Naive thymus-derived CD4-positive, alpha-beta T cell (primary cell): ENCODE measurements at regions not wholly inside any gene's neighbourhood (a gene's known extent, or its start where the extent isn't known, plus 50 kb on each side); places are given as distances from the start of the nearest gene placed in this dataset.

Experiments used
- ATAC-seq: fragments of 150-1000 bp; cut with Tn5 transposase; 2 replicates; pipeline ENCODE4 v1.10.0; 2021; ENCODE audit warnings: mild to moderate bottlenecking, moderate library complexity
- CTCF ChIA-PET: fragments of 350-600 bp; sonication (Branson Sonifier 250); formaldehyde crosslinking; loops from one replicate; lab custom pipeline; 2021; ENCODE audit warnings: antibody characterized with exemption; lab: Charles Lee
- POLR2A ChIA-PET: fragments of 350-600 bp; sonication (Branson Sonifier 250); formaldehyde crosslinking; loops from one replicate; lab custom pipeline; 2021; ENCODE audit warnings: antibody characterized with exemption, inconsistent platforms; lab: Charles Lee
- DNase-seq, 9 donors: peaks; one replicate each; pipeline versions ENCODE4 v3.0.0 to v3.0.0-alpha.2; 2020 to 2022; ENCODE audit warnings: mixed read lengths in 1 of 9
- H3K27ac ChIP-seq: one replicate; pipeline ENCODE4 v1.7.0; 2013; ENCODE audit warnings: mild to moderate bottlenecking, low read depth, low read length, moderate library complexity
- H3K27me3 ChIP-seq, 2 donors: one replicate each; pipeline ENCODE4 v1.7.0; 2013; ENCODE audit warnings: low read length in 2 of 2, mild to moderate bottlenecking in 2 of 2, moderate library complexity in 2 of 2; ENCODE audit not compliant: control insufficient read depth in 2 of 2, insufficient read depth in 2 of 2
- H3K36me3 ChIP-seq, 3 experiments: 1 replicate in 2 of 3; 2 replicates in 1 of 3; pipeline ENCODE4 v1.7.0; 2013; ENCODE audit warnings: low read length in 3 of 3, mild to moderate bottlenecking in 3 of 3, moderate library complexity in 1 of 3; ENCODE audit not compliant: insufficient read depth in 3 of 3, control insufficient read depth in 2 of 3
- H3K4me1 ChIP-seq, 2 donors: one replicate each; pipeline ENCODE4 v1.7.0; 2013; ENCODE audit warnings: low read length in 2 of 2, mild to moderate bottlenecking in 2 of 2, moderate library complexity in 1 of 2; ENCODE audit not compliant: control insufficient read depth in 2 of 2, insufficient read depth in 2 of 2
- H3K4me3 ChIP-seq: 2 replicates; pipeline ENCODE4 v1.7.0; 2013; ENCODE audit warnings: mild to moderate bottlenecking, low read length
- H3K9me3 ChIP-seq, 3 experiments: 1 replicate in 2 of 3; 2 replicates in 1 of 3; pipeline ENCODE4 v1.7.0; 2013; ENCODE audit warnings: low read length in 3 of 3; ENCODE audit not compliant: control insufficient read depth in 2 of 3
- H3K27ac Mint-ChIP-seq, 9 donors: one replicate each; pipeline ENCODE4 v1.8.0; 2020 to 2022; ENCODE audit warnings: mixed read lengths in 9 of 9, mild to moderate bottlenecking in 8 of 9, moderate library complexity in 5 of 9, inconsistent platforms in 2 of 9
- H3K27me3 Mint-ChIP-seq, 5 donors: one replicate each; pipeline ENCODE4 v1.8.0; 2021 to 2022; ENCODE audit warnings: mixed read lengths in 5 of 5, mild to moderate bottlenecking in 1 of 5
- H3K36me3 Mint-ChIP-seq, 5 donors: one replicate each; pipeline ENCODE4 v1.8.0; 2020 to 2022; ENCODE audit warnings: mixed read lengths in 5 of 5, mild to moderate bottlenecking in 3 of 5, inconsistent platforms in 1 of 5
- H3K4me1 Mint-ChIP-seq, 7 donors: one replicate each; pipeline ENCODE4 v1.8.0; 2020 to 2022; ENCODE audit warnings: mixed read lengths in 7 of 7, mild to moderate bottlenecking in 3 of 7, inconsistent platforms in 1 of 7
- H3K4me3 Mint-ChIP-seq, 10 donors: one replicate each; pipeline ENCODE4 v1.8.0; 2020 to 2022; ENCODE audit warnings: mild to moderate bottlenecking in 10 of 10, mixed read lengths in 10 of 10, moderate library complexity in 6 of 10, inconsistent platforms in 2 of 10
- H3K9me3 Mint-ChIP-seq, 11 donors: one replicate each; pipeline ENCODE4 v1.8.0; 2020 to 2022; ENCODE audit warnings: mixed read lengths in 11 of 11, mild to moderate bottlenecking in 4 of 11, inconsistent platforms in 1 of 11, moderate library complexity in 1 of 11
- intact Hi-C, 2 donors: fragments of 100-400 bp; cut with micrococcal nuclease; formaldehyde crosslinking; loops; one replicate each; pipeline ENCODE4 v1.15.1; 2023

DNA sequence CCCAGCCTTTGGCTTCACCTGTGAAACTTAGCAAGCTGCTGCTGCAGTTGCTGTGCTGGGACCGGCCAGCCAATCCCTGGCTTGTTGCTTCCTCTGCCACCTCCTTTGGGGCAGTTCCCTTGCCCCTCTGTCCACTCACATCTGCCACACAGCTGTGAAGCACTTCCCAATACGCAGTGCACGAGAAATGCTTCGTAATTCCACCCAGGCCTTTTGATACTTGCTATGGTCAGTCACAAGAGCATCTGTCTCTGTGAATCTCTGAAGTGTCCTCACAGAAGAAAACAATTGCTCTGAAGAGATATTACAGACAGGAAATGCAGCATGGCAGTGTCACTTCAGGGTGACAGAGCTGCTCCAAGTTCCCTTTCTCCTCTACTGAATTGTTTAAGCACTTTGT, 208.5 kb downstream of the PTEN start:
- H3K27ac ChIP-seq = no peak overlapping the region
- H3K9me3 ChIP-seq = no peaks in the 10 kb centered on the region
- ATAC-seq (peak; percentile 45), DNase-seq (no peak)
- peaks cover 0 to 7% (median 0%) of the 10 kb centered on the region in 5 donors for H3K36me3 Mint-ChIP-seq
- peaks cover 0 to 26% (median 0%) of the 10 kb centered on the region in 5 donors for H3K27me3 Mint-ChIP-seq
- POLR2A ChIA-PET = no interaction called here
- no peaks in the 10 kb centered on the region for H3K36me3 ChIP-seq
- no peaks in the 10 kb centered on the region for H3K27me3 ChIP-seq
- H3K4me1 Mint-ChIP-seq = peaks cover 6 to 68% (median 50%) of the 10 kb centered on the region in 7 donors
- CTCF ChIA-PET = no interaction called here
- peak overlapping the region in 7 of 9 donors; percentile 26 to 91 (median 49) for H3K27ac Mint-ChIP-seq
- intact Hi-C loops = no loop called here
- no peak overlapping the region for H3K4me3 ChIP-seq
- peak overlapping the region in 1 of 10 donors; percentile 22 for H3K4me3 Mint-ChIP-seq
- peaks cover 0 to 4% (median 0%) of the 10 kb centered on the region in 11 donors for H3K9me3 Mint-ChIP-seq
- peaks cover 6 to 29% of the 10 kb centered on the region in 2 donors for H3K4me1 ChIP-seq

DNA sequence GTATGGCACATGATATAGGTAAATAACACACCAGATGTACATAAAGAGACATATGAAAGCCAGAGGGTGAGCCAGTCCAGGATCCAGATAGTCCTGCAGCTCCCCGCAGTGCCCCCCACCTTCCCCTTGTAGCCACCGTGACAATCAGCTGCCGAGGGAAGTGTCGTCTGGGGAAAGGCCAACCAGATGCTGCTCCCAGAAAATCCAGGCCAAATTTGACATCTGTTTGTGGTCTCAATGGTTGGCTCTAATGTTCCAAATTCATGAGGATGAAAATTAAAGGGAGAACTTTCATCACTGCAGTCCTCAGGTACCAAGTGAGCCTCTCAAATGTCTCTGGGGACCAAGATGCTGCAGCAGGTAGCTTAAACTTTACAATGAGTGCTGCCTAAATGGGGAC, 210.3 kb downstream of the PTEN start:
- Histone ChIP-seq H3K9me3 (no peaks in the 10 kb centered on the region), H3K36me3 (no peaks in the 10 kb centered on the region), H3K27ac (no peak overlapping the region), H3K4me3 (no peak overlapping the region), H3K27me3 (no peaks in the 10 kb centered on the region), H3K4me1 (peaks cover 0 to 11% of the 10 kb centered on the region in 2 donors)
- Mint-ChIP-seq H3K4me1 (peaks cover 6 to 50% (median 32%) of the 10 kb centered on the region in 7 donors), H3K4me3 (no peak overlapping the region), H3K27ac (peak overlapping the region in 1 of 9 donors; percentile 18), H3K27me3 (peaks cover 0 to 35% (median 0%) of the 10 kb centered on the region in 5 donors), H3K36me3 (no peaks in the 10 kb centered on the region), H3K9me3 (peaks cover 0 to 5% (median 0%) of the 10 kb centered on the region in 11 donors)
- DNase-seq = no peak
- no peak for ATAC-seq
- intact Hi-C loops = no loop called here
- POLR2A ChIA-PET = interaction anchor here (1.1 kb wide), 1 partner anchor 129 kb away, joined by 3 read pairs; no protein-coding TSS in a partner anchor
- CTCF ChIA-PET = no interaction called here

DNA sequence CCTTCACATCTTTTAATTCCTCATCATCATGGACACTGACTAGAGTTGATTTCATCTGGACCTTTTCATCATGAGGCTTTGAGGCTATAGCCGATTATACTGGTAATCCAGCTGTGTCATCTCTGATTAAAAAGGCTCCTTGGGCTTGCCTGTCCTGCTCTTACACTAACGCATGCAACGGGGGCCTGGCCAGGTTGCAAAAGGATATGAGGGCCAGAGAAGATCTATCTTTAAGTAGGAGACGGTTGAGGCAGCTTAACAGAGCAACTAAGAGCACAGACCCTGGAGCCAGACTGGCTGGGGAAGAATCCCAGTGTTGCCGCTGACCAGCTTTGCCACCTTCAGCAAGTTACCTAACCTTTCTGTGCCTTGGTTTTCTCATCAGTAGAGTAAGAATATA, 211.5 kb downstream of the PTEN start:
- no peaks in the 10 kb centered on the region for H3K4me1 ChIP-seq
- Mint-ChIP-seq H3K36me3 (no peaks in the 10 kb centered on the region), H3K27ac (no peak overlapping the region), H3K27me3 (peaks cover 0 to 43% (median 0%) of the 10 kb centered on the region in 5 donors), H3K4me3 (no peak overlapping the region), H3K4me1 (peaks cover 6 to 37% (median 23%) of the 10 kb centered on the region in 7 donors), H3K9me3 (peaks cover 0 to 5% (median 0%) of the 10 kb centered on the region in 11 donors)
- ChIA-PET CTCF (no interaction called here), POLR2A (no interaction called here)
- H3K4me3 ChIP-seq = no peak overlapping the region
- no peak overlapping the region for H3K27ac ChIP-seq
- no peak for DNase-seq
- no peaks in the 10 kb centered on the region for H3K9me3 ChIP-seq
- no peak for ATAC-seq
- H3K27me3 ChIP-seq = no peaks in the 10 kb centered on the region
- intact Hi-C loops = no loop called here
- H3K36me3 ChIP-seq = no peaks in the 10 kb centered on the region

DNA sequence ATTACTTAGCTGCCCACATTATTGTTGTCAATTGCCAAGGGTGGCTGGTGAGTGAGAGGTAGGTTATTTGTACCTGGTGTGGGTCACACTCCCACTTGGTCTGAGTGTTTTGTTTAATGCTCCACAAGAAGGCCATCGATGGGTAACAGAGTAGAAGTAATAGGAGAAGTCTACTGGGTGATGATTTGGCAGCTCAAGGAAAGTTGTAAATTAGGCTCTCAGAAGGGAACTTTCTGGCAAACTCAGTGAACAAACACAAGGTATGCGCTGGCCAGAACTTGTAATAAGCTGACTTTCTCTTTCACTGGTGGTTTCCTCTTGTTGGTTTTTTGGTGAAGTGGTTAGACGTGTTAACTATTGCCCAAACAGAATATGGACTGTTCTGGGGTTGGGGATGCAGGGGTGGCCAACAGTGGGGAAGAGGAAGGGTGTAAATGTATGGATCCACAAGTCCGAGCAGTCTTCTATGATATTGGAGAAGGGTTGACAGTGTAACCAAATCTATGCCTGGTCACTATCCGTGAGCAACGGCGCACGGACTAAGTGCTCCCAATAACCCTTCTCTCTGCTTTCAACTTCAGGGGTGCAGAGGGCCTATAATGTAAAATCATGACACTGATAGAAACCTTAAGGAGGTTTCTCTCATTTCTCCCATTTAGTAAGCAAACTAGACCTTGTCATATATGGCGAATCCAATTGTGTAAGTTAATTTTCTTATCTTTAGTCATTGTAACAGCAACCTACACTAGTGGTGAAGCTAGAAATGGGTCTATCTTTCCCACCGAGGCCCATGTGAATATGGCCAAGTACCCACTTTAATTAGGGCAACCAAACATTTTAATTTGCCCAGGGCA, 212.8 kb downstream of the PTEN start:
- Histone ChIP-seq H3K27ac (no peak overlapping the region), H3K36me3 (no peaks in the 10 kb centered on the region), H3K4me3 (no peak overlapping the region), H3K4me1 (no peaks in the 10 kb centered on the region), H3K27me3 (no peaks in the 10 kb centered on the region), H3K9me3 (no peaks in the 10 kb centered on the region)
- H3K36me3 Mint-ChIP-seq = no peaks in the 10 kb centered on the region
- H3K4me1 Mint-ChIP-seq = peaks cover 6 to 27% (median 12%) of the 10 kb centered on the region in 7 donors
- CTCF ChIA-PET = interaction anchor here (1.5 kb wide), 1 partner anchor 15 kb away, joined by 4 read pairs; no protein-coding TSS in a partner anchor
- H3K27ac Mint-ChIP-seq = peak overlapping the region in 2 of 9 donors; percentile 24 to 41
- intact Hi-C loops = no loop called here
- peaks cover 0 to 46% (median 0%) of the 10 kb centered on the region in 5 donors for H3K27me3 Mint-ChIP-seq
- ATAC-seq (no peak), DNase-seq (no peak)
- peaks cover 0 to 5% (median 0%) of the 10 kb centered on the region in 11 donors for H3K9me3 Mint-ChIP-seq
- H3K4me3 Mint-ChIP-seq = peak overlapping the region in 1 of 10 donors; percentile 3
- POLR2A ChIA-PET = interaction anchor here (0.7 kb wide), 1 partner anchor 15 kb away, joined by 3 read pairs; no protein-coding TSS in a partner anchor

DNA sequence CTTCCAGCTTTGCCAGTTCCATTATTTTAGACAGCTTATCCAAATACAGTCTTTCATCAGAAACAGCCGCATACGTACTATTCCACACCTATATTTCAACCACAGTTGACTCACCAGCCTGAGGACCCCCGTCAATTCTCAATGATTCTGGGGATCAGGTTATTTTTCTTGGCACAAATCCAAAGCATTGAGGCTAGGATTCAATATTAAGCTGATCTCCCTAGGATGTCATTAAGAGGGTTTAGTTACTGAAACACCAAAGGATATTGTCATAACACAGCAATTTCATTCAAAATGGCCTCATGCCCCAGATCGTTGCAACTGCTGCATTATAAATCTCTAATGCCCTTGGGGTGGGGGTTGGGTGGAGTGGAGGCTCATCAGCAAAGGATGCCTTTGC, 214.6 kb downstream of the PTEN start:
- intact Hi-C loops = no loop called here
- CTCF ChIA-PET = interaction anchor here (0.6 to 0.7 kb wide), 2 partner anchors 111 to 163 kb away, joined by 3 read pairs; no protein-coding TSS in a partner anchor

DNA sequence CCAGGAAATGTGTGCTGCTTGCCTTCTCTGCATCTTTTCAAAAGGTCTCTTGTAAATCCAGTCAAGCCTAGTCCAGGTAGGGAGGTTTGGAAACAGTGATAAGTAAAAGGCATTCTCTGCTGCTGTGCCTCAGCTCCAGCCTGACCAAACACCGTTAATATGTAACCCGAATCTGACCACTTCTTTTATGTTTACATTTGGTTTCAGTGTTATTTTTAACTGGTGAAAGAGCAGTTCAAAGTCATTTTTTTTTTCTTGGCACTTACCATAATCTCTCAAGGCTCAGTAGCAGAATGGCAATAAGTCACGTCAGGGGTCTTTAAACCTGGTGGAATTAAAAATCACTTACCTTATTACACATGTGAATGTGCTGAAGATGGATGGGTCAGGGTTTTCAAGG, 216.8 kb downstream of the PTEN start:
- no peak overlapping the region for H3K4me3 Mint-ChIP-seq
- CTCF ChIA-PET = no interaction called here
- no peak for ATAC-seq

More for the DNA sequence above, 214.6 kb downstream of the PTEN start:
- Mint-ChIP-seq H3K9me3 (peaks cover 0 to 5% (median 0%) of the 10 kb centered on the region in 11 donors), H3K36me3 (no peaks in the 10 kb centered on the region), H3K4me3 (no peak overlapping the region), H3K4me1 (peaks cover 0 to 23% (median 8%) of the 10 kb centered on the region in 7 donors), H3K27ac (no peak overlapping the region), H3K27me3 (peaks cover 0 to 51% (median 0%) of the 10 kb centered on the region in 5 donors)
- ATAC-seq (no peak), DNase-seq (no peak)
- Histone ChIP-seq H3K9me3 (no peaks in the 10 kb centered on the region), H3K36me3 (no peaks in the 10 kb centered on the region), H3K27me3 (no peaks in the 10 kb centered on the region), H3K27ac (no peak overlapping the region), H3K4me3 (no peak overlapping the region), H3K4me1 (no peaks in the 10 kb centered on the region)
- POLR2A ChIA-PET = interaction anchor here (0.6 to 1.1 kb wide), 3 partner anchors 46 to 1136 kb away, joined by 3 to 4 read pairs (median 3); partner anchors contain the start of genes KLLN and PTEN

More for the DNA sequence above, 216.8 kb downstream of the PTEN start:
- intact Hi-C loops = loop anchor here in 1 of 2 donors (2.0 kb wide), 1 partner anchor 13 kb away; no protein-coding TSS in a partner anchor
- Histone ChIP-seq H3K27me3 (no peaks in the 10 kb centered on the region), H3K36me3 (no peaks in the 10 kb centered on the region), H3K4me3 (no peak overlapping the region), H3K27ac (no peak overlapping the region), H3K4me1 (no peaks in the 10 kb centered on the region), H3K9me3 (no peaks in the 10 kb centered on the region)
- peaks cover 0 to 5% (median 0%) of the 10 kb centered on the region in 11 donors for H3K9me3 Mint-ChIP-seq
- POLR2A ChIA-PET = no interaction called here
- H3K4me1 Mint-ChIP-seq = peaks cover 0 to 18% (median 7%) of the 10 kb centered on the region in 7 donors
- H3K27me3 Mint-ChIP-seq = peaks cover 0 to 47% (median 0%) of the 10 kb centered on the region in 5 donors
- peaks cover 0 to 1% (median 0%) of the 10 kb centered on the region in 5 donors for H3K36me3 Mint-ChIP-seq
- no peak for DNase-seq
- no peak overlapping the region for H3K27ac Mint-ChIP-seq
